Small intestine (tissue), 7 donors: ENCODE measurements at regions not wholly inside any gene's neighbourhood (a gene's known extent, or its start where the extent isn't known, plus 50 kb on each side); places are given as distances from the start of the nearest gene placed in this dataset.

Experiments
- DNase-seq, 2 donors: peaks; one replicate each; pipeline versions ENCODE4 v3.0.0 to v3.0.0-alpha.2; 2013
- FAIRE-seq: peaks from 2 replicates; lab custom pipeline; 2012; peaks lifted over from hg19 to GRCh38; lab: Jason Lieb, UNC
- H3K27ac ChIP-seq, 3 donors: one replicate each; pipeline ENCODE4 v1.5.1; 2013; ENCODE audit warnings: low read length in 2 of 3, mild to moderate bottlenecking in 2 of 3, control low read depth in 1 of 3, inconsistent platforms in 1 of 3, low read depth in 1 of 3, moderate library complexity in 1 of 3
- H3K27me3 ChIP-seq, 3 donors: one replicate each; pipeline ENCODE4 v1.6.1; 2013; ENCODE audit warnings: low read length in 3 of 3, inconsistent platforms in 1 of 3; ENCODE audit not compliant: control insufficient read depth in 3 of 3, insufficient read depth in 3 of 3
- H3K36me3 ChIP-seq, 3 donors: one replicate each; pipeline ENCODE4 v1.6.1; 2013; ENCODE audit warnings: low read length in 3 of 3, inconsistent platforms in 1 of 3, low read depth in 1 of 3, mild to moderate bottlenecking in 1 of 3, moderate library complexity in 1 of 3; ENCODE audit not compliant: control insufficient read depth in 3 of 3, insufficient read depth in 2 of 3
- H3K4me1 ChIP-seq, 3 donors: one replicate each; pipeline ENCODE4 v1.6.1; 2013; ENCODE audit warnings: low read length in 2 of 3, inconsistent platforms in 1 of 3, low read depth in 1 of 3, mild to moderate bottlenecking in 1 of 3, moderate library complexity in 1 of 3; ENCODE audit not compliant: control insufficient read depth in 3 of 3, insufficient read depth in 2 of 3
- H3K4me3 ChIP-seq, 3 donors: one replicate each; pipeline ENCODE4 v1.5.1; 2013; ENCODE audit warnings: low read length in 3 of 3, control low read depth in 1 of 3, inconsistent platforms in 1 of 3, low read depth in 1 of 3, mild to moderate bottlenecking in 1 of 3, moderate library complexity in 1 of 3
- H3K9me3 ChIP-seq, 2 donors: one replicate each; pipeline ENCODE4 v1.6.1; 2013; ENCODE audit warnings: low read depth in 1 of 2, low read length in 1 of 2; ENCODE audit not compliant: control insufficient read depth in 2 of 2, insufficient read depth in 1 of 2
- WGBS, 3 donors: extraction: QIAGEN DNeasy Blood & Tissue Kit; methylation state at CpG; one replicate each; pipeline ENCODE4 v1.1.7; 2013; 5-methylcytosine and 5-hydroxymethylcytosine counted together
- donor health status: healthy with polysubstance abuse.
- donor health status: control.
- donor health status: control.
- donor health status: Bipolar disorder and iron deficiency.
- donor health status: healthy.

DNA sequence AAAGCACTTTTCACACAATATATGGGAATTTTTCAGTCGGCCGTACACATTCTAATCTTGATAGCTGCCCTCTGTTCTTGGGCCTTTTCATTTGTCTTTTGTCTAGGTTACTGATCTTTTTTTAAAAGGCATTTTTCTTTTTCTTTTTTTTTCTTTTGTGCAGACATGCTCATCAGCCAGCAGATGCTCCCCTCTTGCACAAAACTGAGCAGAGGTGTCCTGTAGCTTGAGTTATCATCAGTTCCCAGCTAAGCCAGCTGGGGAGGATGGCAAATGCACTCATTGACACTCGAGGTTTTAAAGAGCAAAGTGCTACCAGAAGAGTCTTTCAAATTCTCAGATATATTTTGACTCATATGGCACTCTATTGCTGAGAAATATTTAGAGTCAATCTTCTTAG lies 913.9 kb upstream of the SEL1L start:
- Histone ChIP-seq H3K27me3 (no peaks in the 10 kb centered on the region), H3K27ac (no peak overlapping the region), H3K9me3 (no peaks in the 10 kb centered on the region), H3K4me3 (no peak overlapping the region), H3K36me3 (no peaks in the 10 kb centered on the region), H3K4me1 (no peaks in the 10 kb centered on the region)
- 54 to 59% (median 57%) methylated on average over 3 of the region's 3 CpGs for WGBS, 3 donors
- FAIRE-seq: no peak
- no peak for DNase-seq

DNA sequence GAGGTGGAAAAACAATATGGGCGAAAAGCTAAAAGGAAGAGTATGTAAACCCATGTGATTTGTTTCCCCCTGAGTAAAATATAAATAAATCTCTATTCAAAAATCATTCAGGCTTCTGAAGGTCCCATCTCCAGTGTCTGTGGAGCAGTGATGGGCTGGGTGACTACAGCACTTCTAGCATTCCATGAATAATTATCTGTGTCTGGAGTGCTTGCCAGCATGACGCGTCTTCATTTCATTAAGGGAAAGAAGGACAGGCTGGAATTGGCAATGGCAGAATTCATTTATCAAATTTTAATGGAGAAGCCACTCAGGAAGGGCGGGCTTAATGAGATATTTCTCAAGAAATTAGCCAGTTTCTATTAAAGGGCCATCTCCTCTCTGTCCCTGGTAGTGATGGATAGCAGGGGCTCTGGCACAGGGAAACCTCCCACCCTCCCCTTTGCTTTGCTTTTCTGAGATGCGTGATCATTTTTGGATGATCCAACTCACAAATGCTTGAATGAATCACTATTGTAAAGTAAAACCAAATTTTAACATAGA lies 916.3 kb upstream of the SEL1L start:
- Histone ChIP-seq H3K36me3 (no peaks in the 10 kb centered on the region), H3K4me1 (no peaks in the 10 kb centered on the region), H3K27ac (no peak overlapping the region), H3K9me3 (no peaks in the 10 kb centered on the region), H3K27me3 (no peaks in the 10 kb centered on the region), H3K4me3 (no peak overlapping the region)
- DNase-seq: no peak
- no peak for FAIRE-seq
- WGBS, 3 donors: 69 to 85% (median 76%) methylated on average over 5 of the region's 5 CpGs

GRCh38 chr14:82451675-82452074 lies 918.0 kb upstream of the SEL1L start:
- no peak for FAIRE-seq
- Histone ChIP-seq H3K27ac (no peak overlapping the region), H3K36me3 (no peaks in the 10 kb centered on the region), H3K9me3 (no peaks in the 10 kb centered on the region), H3K27me3 (no peaks in the 10 kb centered on the region), H3K4me1 (no peaks in the 10 kb centered on the region), H3K4me3 (no peak overlapping the region)
- no peak for DNase-seq

- H3K27me3 ChIP-seq: no peaks in the 10 kb centered on the region
- WGBS, 3 donors: 66 to 71% (median 71%) methylated on average over 6 of the region's 6 CpGs
- no peak overlapping the region for H3K27ac ChIP-seq
- H3K9me3 ChIP-seq: no peaks in the 10 kb centered on the region
- H3K4me1 ChIP-seq: no peaks in the 10 kb centered on the region
- no peak for FAIRE-seq
- H3K36me3 ChIP-seq: no peaks in the 10 kb centered on the region
- no peak for DNase-seq
- H3K4me3 ChIP-seq: no peak overlapping the region
Observed at GRCh38 chr14:82482345-82482744, 948.7 kb upstream of the SEL1L start.

- Histone ChIP-seq H3K4me3 (no peak overlapping the region), H3K9me3 (no peaks in the 10 kb centered on the region), H3K36me3 (no peaks in the 10 kb centered on the region), H3K27me3 (no peaks in the 10 kb centered on the region), H3K4me1 (no peaks in the 10 kb centered on the region), H3K27ac (no peak overlapping the region)
- no peak for DNase-seq
- WGBS, 3 donors: 46 to 77% (median 53%) methylated on average over 2 of the region's 2 CpGs
- FAIRE-seq: no peak
Observed at GRCh38 chr14:82488473-82488872, 954.8 kb upstream of the SEL1L start.

DNA sequence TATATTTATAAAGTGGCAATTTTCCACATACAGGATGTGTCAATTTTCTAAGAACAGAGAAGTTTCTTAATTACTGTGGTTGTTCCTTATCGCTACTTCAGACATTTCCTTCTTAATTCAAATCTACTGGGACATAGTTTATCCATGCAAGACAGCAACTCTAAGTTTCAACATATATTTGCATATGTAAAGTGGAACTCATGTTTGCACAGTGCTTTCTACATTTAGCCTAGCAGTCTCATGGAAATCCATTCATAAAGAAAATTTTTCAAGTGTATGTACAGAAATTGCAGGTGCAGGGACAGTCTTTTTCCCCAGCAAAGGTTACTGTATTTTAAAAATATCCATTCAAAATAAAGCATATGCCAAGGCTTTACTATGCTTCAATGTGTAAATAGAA lies 956.7 kb upstream of the SEL1L start:
- no peak overlapping the region for H3K27ac ChIP-seq
- H3K9me3 ChIP-seq: no peaks in the 10 kb centered on the region
- H3K36me3 ChIP-seq: no peaks in the 10 kb centered on the region
- 73 to 95% (median 86%) methylated on average over 1 of the region's 1 CpG for WGBS, 3 donors
- H3K4me3 ChIP-seq: no peak overlapping the region
- no peaks in the 10 kb centered on the region for H3K27me3 ChIP-seq
- FAIRE-seq: no peak
- no peaks in the 10 kb centered on the region for H3K4me1 ChIP-seq
- no peak for DNase-seq

GRCh38 chr14:82492157-82492556 lies 958.5 kb upstream of the SEL1L start:
- no peak overlapping the region for H3K4me3 ChIP-seq
- H3K4me1 ChIP-seq: no peaks in the 10 kb centered on the region
- DNase-seq (no peak), FAIRE-seq (no peak)
- H3K9me3 ChIP-seq: no peaks in the 10 kb centered on the region
- no peaks in the 10 kb centered on the region for H3K36me3 ChIP-seq
- H3K27me3 ChIP-seq: no peaks in the 10 kb centered on the region
- no peak overlapping the region for H3K27ac ChIP-seq
- WGBS, 3 donors: 71 to 82% (median 73%) methylated on average over 1 of the region's 1 CpG

- 61 to 68% (median 65%) methylated on average over 1 of the region's 1 CpG for WGBS, 3 donors
- DNase-seq (no peak), FAIRE-seq (no peak)
- H3K9me3 ChIP-seq: no peaks in the 10 kb centered on the region
- no peaks in the 10 kb centered on the region for H3K4me1 ChIP-seq
- no peaks in the 10 kb centered on the region for H3K27me3 ChIP-seq
- no peaks in the 10 kb centered on the region for H3K36me3 ChIP-seq
- H3K27ac ChIP-seq: no peak overlapping the region
- H3K4me3 ChIP-seq: no peak overlapping the region
Observed at GRCh38 chr14:82500222-82500621, 966.6 kb upstream of the SEL1L start.

DNA sequence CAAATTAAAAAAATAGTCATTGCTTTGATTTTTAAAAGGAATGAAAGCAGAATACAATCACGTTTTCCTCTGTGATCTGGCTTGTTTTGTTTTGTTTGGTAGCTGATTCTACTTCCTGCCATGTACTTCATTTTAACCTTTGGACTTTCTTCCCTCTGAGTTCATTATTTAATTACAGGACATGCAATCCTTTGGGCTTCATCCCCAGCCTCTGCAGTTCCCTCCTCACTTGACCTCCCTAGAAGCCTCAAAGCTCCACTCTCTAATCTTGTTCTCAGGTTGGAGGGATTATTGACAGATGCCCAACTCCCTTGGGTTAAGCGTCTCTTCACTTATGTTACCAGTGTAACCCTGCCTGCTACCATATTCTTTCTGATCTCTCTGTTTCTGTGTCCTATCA lies 967.9 kb upstream of the SEL1L start:
- Histone ChIP-seq H3K36me3 (no peaks in the 10 kb centered on the region), H3K4me1 (no peaks in the 10 kb centered on the region), H3K9me3 (no peaks in the 10 kb centered on the region), H3K27ac (no peak overlapping the region), H3K4me3 (no peak overlapping the region), H3K27me3 (no peaks in the 10 kb centered on the region)
- WGBS, 3 donors: 44 to 48% (median 48%) methylated on average over 2 of the region's 2 CpGs
- DNase-seq (peak in 1 of 2 donors; percentile 1), FAIRE-seq (no peak)
